ENCODE measurements at regions not wholly inside any gene's neighbourhood (a gene's known extent, or its start where the extent isn't known, plus 50 kb on each side); places are given as distances from the start of the nearest gene placed in this dataset.

DNA sequence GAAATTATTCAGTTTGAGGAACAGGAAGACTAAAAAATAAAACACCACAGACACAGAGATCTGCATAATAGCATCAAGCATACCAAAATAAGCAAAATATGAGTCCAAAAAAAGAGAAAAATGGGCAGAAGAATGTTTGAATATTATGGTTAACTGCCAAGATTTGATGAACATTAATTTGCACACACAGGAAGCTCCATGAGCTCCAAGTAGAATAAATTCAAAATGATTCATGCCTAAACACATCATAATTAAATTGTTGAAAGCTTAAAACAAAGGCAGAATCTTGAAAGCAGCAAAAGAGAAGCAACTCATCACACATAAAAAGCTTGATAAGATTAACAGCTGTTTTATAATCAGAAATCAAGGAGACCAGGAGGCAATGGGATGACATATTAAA lies 156.6 kb upstream of the ARSJ start:
- TF ChIP-seq, protein P1, sequence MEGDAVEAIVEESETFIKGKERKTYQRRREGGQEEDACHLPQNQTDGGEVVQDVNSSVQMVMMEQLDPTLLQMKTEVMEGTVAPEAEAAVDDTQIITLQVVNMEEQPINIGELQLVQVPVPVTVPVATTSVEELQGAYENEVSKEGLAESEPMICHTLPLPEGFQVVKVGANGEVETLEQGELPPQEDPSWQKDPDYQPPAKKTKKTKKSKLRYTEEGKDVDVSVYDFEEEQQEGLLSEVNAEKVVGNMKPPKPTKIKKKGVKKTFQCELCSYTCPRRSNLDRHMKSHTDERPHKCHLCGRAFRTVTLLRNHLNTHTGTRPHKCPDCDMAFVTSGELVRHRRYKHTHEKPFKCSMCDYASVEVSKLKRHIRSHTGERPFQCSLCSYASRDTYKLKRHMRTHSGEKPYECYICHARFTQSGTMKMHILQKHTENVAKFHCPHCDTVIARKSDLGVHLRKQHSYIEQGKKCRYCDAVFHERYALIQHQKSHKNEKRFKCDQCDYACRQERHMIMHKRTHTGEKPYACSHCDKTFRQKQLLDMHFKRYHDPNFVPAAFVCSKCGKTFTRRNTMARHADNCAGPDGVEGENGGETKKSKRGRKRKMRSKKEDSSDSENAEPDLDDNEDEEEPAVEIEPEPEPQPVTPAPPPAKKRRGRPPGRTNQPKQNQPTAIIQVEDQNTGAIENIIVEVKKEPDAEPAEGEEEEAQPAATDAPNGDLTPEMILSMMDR (IDR thresholded peaks at IDR 0.05), result no peak
- no peak for TF ChIP-seq POLR2A (IDR thresholded peaks at IDR 0.05)
